ENCODE measurements at regions not wholly inside any gene's neighbourhood (a gene's known extent, or its start where the extent isn't known, plus 50 kb on each side); places are given as distances from the start of the nearest gene placed in this dataset.

DNA sequence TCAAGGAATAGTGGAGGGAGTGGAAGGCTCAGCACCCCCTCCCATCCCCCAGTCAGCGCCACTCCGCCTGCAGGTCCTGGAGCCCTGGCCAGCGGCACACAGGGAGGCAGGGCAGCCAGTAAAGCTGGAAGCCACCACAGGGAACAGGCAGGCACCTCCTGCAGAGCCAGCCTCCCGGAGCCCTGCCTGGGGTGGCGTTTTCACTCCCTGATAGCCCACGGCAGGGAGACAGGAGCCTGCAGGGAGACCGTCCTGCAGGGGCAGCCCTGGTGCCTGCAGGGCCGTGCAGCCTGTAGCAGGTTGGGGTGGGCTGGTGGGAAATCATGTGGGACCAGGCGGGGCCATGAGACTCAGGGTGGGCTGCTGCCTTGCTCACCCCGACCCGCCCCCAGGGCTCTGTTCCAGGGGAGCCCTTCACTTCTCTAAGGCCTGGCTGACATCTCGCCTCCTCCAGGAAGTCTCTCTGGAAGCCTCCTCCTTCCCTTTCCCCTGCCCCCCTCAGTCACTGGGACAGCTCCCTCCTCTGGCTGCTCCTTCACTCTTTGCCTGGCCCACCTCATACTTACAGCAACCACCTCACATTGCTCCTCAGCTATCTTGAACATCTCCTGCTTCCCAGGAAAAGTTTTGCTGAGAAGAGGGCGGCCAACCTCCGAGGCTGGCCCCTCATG is 221.0 kb downstream of the GLI2 start:
- DNase-seq: no peak

DNA sequence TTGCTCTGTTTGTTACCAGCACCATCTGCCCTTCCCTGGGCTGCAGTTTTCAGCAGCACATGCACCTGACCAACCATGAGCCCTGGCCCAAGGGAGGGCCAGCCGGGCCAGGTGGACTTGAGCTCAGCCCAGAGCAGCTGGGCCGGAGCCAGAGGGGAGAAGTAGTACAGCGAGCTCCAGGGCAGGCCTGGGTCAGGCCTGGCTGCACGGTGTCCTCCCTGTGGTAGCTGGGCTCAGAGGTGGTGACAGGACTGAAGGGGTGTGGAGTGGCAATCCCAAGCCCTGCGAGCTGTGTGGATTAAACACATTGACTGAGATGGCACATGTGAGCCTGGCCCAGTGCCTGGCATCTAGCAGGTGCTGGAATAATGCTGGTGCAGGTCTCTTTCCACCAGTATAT is 222.2 kb downstream of the GLI2 start:
- DNase-seq: no peak

DNA sequence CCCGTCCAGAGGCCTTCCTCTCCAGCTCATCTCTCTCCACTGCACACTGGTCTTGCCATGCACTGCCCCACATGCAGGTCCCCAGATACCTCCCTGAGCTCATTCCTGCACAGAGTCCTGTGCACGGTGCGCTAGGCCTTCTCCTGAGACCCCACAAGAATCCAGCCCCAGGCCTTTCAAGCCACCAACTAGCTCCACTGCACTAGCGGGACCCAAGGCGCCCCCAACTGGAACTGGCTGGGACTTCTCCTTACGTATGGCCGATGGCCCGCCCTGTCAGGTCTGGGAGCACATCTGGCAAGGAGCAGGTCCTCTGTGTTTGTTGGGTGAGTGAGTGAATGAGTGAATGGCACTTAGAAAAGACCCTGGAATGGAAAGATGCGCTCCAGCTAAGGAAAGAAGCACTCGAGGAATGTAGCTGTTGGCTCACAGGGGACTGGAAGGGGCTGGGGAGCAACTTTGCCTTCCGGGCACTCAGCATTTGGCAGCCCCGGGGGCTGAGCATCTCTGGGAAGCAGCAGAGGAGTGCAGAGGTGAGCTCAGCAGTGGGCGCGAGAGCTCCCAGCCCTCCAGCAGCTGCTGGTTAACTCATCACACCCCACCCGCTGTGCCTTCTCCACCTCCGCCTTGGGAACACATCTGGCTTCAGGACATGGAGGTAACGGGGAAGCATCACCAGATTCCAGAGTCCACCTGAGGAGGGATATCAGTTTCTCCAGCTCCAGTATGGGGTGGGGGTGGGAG is 223.1 kb downstream of the GLI2 start:
- DNase-seq: no peak

DNA sequence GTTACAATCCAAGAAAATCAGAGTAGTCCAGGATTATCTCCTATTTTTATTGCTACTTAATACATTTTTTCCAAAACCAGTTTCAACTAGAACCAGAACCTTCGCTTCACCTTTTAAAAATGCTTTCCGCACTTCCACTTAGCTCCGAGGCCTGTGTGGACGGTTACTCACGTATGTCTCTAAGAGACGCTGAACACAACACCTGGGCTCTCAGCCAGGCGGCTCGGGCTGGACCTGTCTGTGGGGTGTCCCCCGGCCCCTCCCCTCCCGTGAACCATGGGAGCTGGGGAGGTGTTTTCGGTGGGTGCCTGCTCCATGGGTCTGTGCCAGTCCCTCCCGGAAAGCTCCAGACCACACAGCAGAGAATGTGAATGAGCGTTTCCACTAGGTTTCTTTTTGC is 223.8 kb downstream of the GLI2 start:
- no peak for DNase-seq

DNA sequence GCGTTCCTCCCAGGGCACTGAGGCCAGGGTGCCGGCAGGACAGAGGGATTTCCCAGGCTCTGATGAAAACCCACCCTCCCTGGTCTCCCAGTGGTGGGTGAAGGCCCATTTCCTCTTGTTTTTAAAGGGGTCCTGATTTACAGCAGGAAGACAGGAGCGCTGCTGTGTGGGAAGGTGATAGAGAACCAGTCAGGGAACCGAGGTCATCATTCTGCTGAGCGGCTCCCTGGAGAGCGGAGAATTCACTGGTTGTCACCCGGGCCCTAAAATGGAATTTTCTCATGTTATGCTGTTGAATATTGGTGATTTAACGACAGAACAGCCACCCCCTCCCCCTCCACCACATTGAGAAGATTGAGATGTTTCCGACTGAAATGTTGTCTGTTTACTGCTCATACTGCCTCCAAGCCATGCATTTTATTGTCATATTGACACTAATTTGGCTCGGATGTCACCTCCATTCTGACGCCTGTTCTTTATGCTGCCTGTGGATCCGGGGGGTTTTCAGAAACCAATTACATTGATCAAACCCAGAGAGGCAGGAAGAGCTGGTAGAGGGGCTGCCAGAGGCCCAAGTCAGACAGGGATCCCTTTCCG is 225.2 kb downstream of the GLI2 start:
- no peak for DNase-seq

DNA sequence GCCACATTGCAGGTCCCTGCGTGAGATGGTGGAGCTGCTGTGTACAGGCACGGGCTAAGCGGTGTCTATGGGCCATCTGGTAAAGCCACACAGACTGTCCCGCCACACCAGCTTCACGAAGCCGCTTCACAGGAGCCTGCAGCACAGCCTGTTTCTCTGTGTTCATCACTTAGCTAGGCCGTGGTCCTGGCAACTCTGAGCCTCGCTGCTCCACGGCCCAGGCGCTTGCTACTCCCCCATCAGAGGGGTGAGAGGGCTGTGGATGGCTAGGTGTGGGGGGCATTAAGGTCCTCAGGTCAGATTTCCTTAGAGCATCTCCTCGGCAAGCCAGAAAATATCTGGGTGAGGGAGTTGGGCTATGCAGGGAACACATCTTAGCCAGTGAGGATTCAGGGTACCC is 225.7 kb downstream of the GLI2 start:
- no peak for DNase-seq

DNA sequence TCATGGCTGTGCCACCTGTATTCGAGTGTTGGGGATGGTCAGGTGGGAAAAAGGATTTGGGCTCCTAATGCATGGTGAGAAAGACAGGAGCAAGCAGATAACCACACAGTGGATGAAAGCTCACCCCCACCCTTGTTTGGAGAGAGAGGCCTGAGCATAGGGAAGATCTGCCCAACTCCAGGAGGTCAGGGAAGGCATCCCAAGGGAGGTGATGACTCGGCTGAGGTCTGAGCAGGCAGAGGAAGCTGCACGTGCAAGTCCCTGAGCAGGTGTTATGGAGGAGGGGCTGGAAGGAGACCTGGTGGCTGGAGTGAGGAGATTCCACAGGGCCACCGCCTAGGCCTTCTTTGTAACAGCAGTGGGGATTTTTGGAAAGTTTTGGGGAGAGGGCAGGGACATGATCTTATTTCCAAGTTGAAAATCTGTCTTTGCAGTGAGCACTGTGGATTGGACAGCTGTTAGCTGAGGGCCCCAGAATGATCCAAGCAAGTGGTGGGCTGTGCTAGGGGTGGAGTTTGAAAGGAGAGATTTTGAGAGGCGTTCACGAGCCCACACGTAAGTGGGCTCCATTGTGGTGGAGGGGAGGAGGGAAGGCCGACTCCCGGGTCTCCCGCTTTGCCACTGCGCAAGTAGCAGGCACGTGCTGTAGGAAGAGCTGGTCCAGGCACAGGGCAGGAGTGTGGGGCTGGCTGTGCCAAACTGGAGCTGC is 228.5 kb downstream of the GLI2 start:
- no peak for DNase-seq

DNA sequence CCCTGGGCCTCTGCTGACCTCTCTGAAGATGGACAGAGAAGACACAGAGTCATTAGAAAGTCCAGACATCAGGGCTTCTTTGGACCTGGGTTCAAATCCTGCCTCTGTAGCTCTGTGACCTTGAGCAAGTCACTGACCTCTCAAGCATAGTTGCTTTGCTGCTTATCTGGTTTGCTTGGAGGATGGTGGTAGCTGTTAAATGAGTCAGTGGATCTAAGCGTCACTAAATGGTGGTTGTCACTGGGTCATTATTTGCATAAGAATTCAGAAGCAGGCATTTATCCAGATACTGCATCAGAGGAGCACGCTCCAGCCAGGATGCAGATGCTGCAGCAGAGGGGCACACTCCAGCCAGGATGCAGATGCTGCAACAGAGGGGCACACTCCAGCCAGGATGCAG is 229.2 kb downstream of the GLI2 start:
- no peak for DNase-seq

DNA sequence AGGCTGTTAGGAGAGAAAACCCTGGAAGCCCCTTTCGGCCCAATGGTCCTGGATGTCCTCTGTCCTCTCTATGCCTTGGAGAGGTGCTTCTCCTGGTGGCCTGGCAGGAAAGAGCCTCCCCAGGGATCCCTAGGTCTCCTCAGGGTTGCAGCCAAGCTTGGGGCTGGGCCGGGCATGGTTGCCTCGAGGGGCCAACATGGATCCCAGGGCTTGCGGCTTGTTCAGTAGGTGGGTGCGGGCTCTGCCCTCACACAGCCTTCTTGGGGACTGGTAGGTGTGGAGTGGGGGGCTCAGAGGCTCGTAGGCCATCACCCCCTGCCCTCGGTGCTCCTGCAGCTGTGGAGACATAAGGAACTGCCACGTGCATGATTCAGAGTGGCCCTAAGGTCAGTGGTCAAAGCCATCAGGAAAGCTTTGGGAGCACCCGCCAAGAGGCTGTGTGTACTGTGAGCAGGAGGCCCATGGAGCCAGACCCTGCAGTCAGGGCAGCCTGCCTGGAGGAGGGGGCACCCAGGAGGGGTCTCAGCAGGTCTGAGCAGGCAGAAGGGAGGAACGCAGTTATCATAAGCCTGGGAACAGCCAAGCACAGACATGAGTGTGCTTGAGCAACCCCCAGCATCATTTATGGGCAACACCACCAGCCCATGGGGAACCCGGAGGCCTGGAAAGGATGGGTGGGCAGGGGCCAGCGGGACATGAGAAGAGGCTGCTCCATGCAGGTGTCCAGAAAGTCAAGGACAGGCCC is 231.0 kb downstream of the GLI2 start:
- no peak for DNase-seq

DNA sequence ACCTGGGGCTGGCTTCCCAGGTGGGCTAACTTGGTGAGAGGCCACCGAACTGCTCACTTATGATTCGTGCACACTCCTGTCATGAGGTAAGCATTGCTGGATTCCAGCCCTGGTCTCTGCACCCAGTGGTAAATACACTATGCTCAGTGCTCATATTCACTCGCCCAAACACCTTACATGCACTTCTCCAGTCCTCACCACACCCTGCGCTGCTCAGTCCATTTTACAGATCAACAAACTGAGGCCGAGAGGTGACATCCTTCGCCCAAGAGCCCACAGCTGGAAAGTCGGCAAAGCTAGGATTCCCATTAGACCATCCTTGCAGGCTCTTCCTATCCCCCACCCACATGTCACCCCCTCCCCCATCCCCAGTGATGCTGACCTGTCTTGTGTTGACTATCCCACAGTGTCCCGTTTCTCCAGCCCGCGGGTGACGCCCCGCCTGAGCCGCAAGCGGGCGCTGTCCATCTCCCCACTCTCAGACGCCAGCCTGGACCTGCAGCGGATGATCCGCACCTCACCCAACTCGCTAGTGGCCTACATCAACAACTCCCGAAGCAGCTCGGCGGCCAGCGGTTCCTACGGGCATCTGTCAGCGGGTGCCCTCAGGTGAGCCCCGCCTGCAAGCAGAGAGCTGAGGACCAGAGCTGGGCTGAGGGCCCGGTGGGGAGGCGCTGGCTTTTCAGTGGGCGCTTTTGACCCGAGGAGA is 232.8 kb downstream of the GLI2 start:
- DNase-seq: no peak

DNA sequence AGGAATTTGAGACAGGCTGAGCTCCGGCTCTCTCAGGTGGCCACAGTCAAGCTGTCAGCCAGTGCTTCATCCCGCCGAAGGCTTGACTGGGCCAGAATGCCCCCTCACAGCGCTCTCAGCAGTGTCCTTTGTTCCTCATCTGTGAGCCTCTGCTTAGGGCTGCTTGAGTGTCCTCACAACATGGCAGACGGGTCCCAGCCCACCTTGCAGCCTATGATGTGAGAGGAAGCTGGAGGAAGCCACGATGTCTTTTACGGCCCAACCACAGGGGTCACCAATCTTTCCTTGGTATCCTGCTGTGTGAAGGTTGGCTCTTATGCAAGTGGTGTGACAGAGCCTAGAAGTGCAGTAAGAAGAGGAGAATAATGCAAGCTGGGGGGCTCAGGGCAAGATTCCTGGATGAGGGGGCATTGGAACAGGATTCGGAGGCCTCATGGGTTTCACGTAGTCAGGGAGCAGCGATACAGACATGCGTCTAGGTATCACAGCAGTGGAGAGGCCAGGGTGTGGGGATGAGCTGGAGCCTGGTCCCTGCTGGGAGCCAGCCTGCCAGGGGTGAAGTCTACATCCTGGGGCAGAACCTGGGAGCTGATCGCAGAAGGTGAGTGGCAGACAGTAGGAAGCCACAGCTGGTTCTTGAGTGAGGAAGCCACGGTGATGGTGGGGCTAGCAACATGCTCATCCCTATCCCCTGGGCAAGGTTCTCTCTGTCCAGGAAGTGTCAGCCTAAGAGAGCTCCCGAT is 234.1 kb downstream of the GLI2 start:
- no peak for DNase-seq

DNA sequence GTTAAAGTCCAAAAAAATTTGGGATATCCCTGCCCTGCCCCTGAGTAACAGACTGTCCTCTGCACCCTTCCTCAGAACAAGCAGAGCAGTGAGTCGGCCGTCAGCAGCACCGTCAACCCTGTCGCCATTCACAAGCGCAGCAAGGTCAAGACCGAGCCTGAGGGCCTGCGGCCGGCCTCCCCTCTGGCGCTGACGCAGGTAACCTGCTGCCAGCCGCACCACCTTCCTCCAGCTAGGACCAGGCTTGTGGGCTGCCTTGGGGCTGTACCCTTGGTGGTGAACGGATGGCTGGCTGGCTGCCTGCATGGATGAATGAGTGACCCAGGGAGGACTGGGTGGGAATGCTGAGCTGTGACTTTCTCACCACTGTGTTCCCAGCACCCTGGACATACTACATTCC is 236.2 kb downstream of the GLI2 start:
- no peak for DNase-seq

DNA sequence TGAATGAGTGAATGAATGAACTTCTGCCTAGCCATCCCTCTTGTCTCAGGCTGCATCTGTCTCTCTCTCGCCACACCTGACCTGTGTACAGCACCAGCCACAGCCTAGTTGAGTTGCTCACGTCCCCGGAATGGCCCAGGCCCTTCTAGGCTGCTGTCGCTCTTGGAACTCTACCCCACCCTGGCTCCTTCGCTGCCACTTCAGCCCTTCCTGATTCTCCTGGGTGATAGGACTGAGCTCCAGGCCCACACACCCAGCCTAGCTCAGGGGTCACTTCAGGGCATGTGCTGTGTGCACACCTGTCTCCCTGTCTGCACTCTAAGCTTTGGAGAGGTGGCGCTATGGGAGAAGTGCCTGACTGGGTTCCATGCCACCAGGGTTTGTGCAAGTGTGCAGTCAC is 236.6 kb downstream of the GLI2 start:
- no peak for DNase-seq

DNA sequence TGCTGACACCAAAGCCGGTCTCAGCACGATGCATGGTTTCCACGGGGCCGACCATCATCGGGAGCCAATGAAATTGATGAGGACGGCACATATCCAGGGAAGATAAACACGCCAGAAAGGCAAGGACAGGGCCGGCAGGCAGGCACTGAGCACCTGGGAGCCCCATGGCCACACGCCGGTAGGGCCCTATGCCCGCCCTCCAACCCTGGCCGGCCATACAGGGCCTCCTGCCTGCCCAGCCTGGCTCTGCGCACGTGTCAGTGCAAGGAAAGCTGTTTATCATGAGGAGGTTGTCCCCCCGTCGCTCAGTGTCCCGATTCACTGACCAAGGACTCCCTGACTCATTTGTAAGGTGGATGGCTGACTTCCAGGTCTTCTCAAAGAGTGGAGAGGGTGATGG is 237.5 kb downstream of the GLI2 start:
- DNase-seq: no peak

DNA sequence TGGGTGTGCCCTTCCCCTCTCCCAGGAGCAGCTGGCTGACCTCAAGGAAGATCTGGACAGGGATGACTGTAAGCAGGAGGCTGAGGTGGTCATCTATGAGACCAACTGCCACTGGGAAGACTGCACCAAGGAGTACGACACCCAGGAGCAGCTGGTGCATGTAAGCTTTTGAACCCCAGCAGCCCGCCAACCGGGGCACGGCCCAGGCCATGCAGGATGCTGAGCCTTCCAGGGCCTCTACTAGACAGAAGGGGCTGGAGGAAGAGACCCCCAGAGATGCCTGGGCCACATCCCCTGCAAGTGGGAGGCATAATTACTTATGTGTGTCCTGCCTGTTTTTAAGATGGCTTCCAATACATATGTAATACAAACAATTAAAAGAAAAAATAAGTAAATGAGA is 239.3 kb downstream of the GLI2 start:
- DNase-seq: no peak

DNA sequence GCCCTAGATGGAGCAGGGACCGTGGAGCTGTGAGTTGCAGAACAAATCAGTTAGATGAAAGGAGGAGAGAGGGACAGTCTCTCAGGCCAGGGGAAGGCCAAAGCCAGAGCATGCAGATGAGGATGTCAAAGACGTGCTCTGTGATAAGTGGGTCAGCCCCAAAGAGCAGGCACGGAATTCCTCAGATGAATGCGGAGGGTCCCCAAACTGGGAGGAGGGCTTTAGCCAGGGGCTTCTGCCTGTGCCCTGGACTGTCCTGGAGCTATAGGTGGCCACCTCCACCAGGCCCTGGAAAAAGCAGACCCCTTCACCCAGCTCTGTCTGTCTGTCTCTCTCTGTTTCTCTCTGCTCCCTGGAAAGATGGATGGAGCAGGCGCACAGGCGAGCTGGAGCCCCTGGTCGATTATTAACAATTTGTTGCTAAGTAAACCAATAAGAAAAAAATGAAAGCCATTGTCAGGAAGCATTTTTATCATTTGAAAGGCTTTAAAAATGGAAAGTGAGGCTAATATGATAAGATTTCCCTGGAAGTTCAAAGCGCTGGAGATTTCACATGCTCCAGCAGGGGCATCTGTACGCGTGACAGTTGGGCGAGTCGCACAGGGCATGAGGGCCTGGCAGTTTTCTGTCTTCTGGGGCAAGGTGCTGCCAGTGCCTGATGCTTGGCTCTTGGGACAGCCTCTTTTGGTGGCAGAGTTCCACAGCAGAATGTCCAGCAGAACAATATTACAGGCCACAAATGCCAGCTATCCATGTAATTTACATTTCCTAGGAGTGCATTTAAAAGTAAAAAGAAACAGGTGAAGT is 241.0 kb downstream of the GLI2 start:
- no peak for DNase-seq

DNA sequence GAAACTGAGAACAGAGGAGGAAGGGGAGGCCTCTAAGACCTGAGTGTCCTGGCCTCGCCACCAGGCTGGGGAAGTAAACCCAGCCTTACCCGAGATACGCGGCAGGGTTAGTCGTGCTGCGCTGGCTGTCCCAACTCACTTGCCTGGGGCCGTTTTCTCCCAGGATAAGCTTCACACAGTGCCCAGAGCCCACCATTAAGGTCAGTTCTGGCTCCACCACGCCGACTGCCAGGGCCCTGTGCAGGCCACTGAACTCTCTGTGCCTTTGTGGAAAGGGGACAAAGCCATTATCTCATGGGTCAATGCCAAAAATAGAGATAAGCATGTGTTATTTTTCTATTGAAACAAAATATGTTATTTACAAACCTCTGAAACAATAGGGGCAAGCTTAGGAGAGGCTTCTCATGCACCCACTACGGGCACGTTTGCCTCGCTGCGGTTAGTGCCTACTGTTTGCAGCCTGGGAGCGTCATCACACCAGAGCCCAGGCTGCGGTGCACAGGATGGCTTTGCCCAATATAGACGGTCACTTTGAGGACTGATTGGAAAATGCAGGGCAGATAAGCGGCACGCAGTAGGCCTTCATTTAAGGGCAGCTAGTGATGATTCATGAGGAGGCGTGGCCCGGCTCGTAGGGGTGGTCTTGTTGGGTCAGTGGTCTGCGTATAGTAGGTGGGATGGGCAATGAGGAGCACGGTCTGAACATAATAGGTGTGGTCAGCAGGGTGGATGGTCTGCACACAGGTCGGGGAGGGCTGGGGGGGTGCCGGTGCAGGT is 242.1 kb downstream of the GLI2 start:
- DNase-seq: no peak

DNA sequence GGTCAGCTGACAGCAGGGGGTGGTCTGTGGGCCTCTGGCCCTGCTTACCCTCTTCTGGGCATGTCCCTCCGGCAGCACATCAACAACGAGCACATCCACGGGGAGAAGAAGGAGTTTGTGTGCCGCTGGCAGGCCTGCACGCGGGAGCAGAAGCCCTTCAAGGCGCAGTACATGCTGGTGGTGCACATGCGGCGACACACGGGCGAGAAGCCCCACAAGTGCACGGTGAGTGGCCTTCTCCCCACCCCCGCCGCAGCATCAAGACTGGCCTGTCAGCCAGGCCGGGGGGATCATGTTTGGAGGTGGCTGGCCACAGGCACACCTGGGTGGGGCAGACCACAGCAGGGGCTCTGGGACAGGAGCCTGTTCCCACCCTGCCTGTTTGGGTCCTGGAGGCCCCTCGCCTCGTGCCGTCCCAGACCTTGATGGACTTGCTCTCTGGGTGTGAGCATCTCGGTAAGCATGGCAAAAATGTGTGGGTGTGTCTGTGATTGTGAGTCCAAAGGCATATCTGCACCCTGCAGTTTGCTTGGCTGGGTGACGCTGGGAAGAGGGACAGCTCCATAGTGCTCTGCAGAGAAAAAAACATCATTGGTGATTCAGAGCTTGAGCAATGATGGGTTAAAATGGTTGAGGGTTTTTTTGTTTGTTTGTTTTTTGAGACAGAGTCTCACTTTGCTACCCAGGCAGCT is 242.8 kb downstream of the GLI2 start:
- DNase-seq: no peak

DNA sequence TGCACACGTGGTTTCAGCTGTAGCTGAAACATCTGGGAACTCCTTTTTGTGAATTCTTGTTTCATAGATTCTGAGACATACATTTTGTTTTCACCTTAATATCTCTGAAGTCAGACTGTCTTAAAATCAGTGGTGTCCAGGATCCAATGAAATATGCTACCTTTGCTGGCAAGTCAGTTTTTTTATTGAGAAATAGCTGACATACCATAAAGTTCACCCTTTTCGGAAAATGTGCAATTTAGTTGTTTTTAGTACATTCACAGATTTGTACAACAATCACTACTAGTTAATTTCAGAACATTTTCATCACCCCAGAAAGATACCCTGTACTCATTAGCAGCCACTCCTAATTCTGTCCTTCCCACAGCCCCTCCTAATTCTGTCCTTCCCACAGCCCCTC is 243.7 kb downstream of the GLI2 start:
- no peak for DNase-seq

All from NCI-H1048 (cell line).